HCT116 (cell line): ENCODE measurements at regions not wholly inside any gene's neighbourhood (a gene's known extent, or its start where the extent isn't known, plus 50 kb on each side); places are given as distances from the start of the nearest gene placed in this dataset.

Source experiments
- ATAC-seq: fragments of 200-7000 bp; cut with Tn5 transposase; 2 replicates; pipeline ENCODE4 v1.9.1; 2020; ENCODE audit warnings: mild to moderate bottlenecking, moderate library complexity
- BruUV-seq: library from RNA; stranded (reverse); fragments of 400-500 nt; replicated peaks from 2 replicates; lab custom pipeline; 2021; lab: Mats Ljungman, UMichigan
- CTCF ChIA-PET: fragments of 300-600 bp; sonication (Branson Sonifier 250); formaldehyde crosslinking; loops from one replicate; lab custom pipeline; 2021; ENCODE audit warnings: antibody characterized with exemption; lab: Charles Lee
- POLR2A ChIA-PET: fragments of 300-600, 350-600 bp; sonication (Branson Sonifier 250); formaldehyde crosslinking; loops from one replicate; lab custom pipeline; 2021; ENCODE audit warnings: antibody characterized with exemption; lab: Charles Lee
- RAD21 ChIA-PET, 2 experiments: fragments of 300-600 bp; sonication (Branson Sonifier 250); formaldehyde crosslinking; loops; one replicate each; lab custom pipeline; 2023; ENCODE audit warnings: low total read pairs in 2 of 2; ENCODE audit not compliant: uncharacterized antibody in 2 of 2, unreplicated experiment in 2 of 2, low non-redundant PET in 1 of 2; lab: Charles Lee
- DNase-seq: peaks from one replicate; pipeline ENCODE4 v3.0.0-alpha.2; 2010; ENCODE audit warnings: low read depth, low spot score
- H2AFZ ChIP-seq: fragments of 200-600 bp; shearing (Covaris generic), sonication (generic); 2 replicates; pipeline ENCODE4 v1.6.1; 2017; ENCODE audit warnings: low read depth, mixed run types, mixed read lengths, antibody characterized with exemption, low read length; ENCODE audit not compliant: poor library complexity, severe bottlenecking
- H3K27ac ChIP-seq: 2 replicates; pipeline ENCODE4 v1.5.1; 2012; ENCODE audit warnings: low read depth, low read length
- H3K27me3 ChIP-seq: fragments of 200-600 bp; sonication (generic); 2 replicates; pipeline ENCODE4 v1.6.1; 2016; ENCODE audit warnings: mixed run types, low read length, mixed read lengths; ENCODE audit not compliant: insufficient read depth
- H3K36me3 ChIP-seq, 2 experiments: fragments of 200-500 bp in 1 of 2; fragments of 200-600 bp in 1 of 2; sonication (Bioruptor generic) in 1 of 2; sonication (generic) in 1 of 2; 2 replicates each; pipeline versions ENCODE4 v1.5.1 to v1.6.1; 2014 to 2016; ENCODE audit warnings: low read length in 2 of 2, inconsistent platforms in 1 of 2, mixed read lengths in 1 of 2, mixed run types in 1 of 2; ENCODE audit not compliant: insufficient read depth in 2 of 2, control insufficient read depth in 1 of 2
- H3K4me1 ChIP-seq, 2 experiments: fragments of 200-600 bp in 1 of 2; sonication (generic) in 1 of 2; 2 replicates each; pipeline versions ENCODE4 v1.5.1 to v1.6.1; 2012 to 2017; ENCODE audit warnings: low read length in 2 of 2, inconsistent platforms in 1 of 2, mild to moderate bottlenecking in 1 of 2, mixed read lengths in 1 of 2, mixed run types in 1 of 2, moderate library complexity in 1 of 2; ENCODE audit not compliant: insufficient read depth in 2 of 2, control insufficient read depth in 1 of 2
- H3K4me2 ChIP-seq: fragments of 200-600 bp; sonication (generic); 2 replicates; pipeline ENCODE4 v1.6.1; 2017; ENCODE audit warnings: mixed run types, low read length, mixed read lengths
- H3K4me3 ChIP-seq, 2 experiments: fragments of 200-600 bp in 1 of 2; sonication (generic) in 1 of 2; replicated peaks in 1 of 2; 2 replicates each; pipeline ENCODE4 v1.5.1; 2011 to 2016; ENCODE audit warnings: low read length in 2 of 2, control low read depth in 1 of 2, low read depth in 1 of 2, mild to moderate bottlenecking in 1 of 2, mixed read lengths in 1 of 2, mixed run types in 1 of 2
- H3K79me2 ChIP-seq: fragments of 200-600 bp; sonication (generic); 2 replicates; pipeline ENCODE4 v1.6.1; 2017; ENCODE audit warnings: mild to moderate bottlenecking, mixed run types, low read length, moderate library complexity, mixed read lengths; ENCODE audit not compliant: insufficient read depth
- H3K9ac ChIP-seq: fragments of 200-600 bp; sonication (generic); 2 replicates; pipeline ENCODE4 v1.6.1; 2016; ENCODE audit warnings: low read length, mixed read lengths
- H3K9me2 ChIP-seq: fragments of 200-600 bp; sonication (generic), shearing (Covaris generic); 2 replicates; pipeline ENCODE4 v1.6.1; 2017; ENCODE audit warnings: mixed run types, mild to moderate bottlenecking, moderate library complexity; ENCODE audit not compliant: insufficient read depth
- H3K9me3 ChIP-seq, 2 experiments: fragments of 200-500 bp in 1 of 2; fragments of 200-600 bp in 1 of 2; sonication (Bioruptor generic) in 1 of 2; sonication (generic) in 1 of 2; 2 replicates each; pipeline ENCODE4 v1.6.1; 2014 to 2017; ENCODE audit warnings: low read length in 2 of 2, mixed read lengths in 2 of 2, inconsistent platforms in 1 of 2, low read depth in 1 of 2, mild to moderate bottlenecking in 1 of 2, mixed run types in 1 of 2, moderate library complexity in 1 of 2; ENCODE audit not compliant: control insufficient read depth in 1 of 2, insufficient read depth in 1 of 2
- H4K20me1 ChIP-seq: fragments of 200-600 bp; sonication (generic), shearing (Covaris generic); 2 replicates; pipeline ENCODE4 v1.6.1; 2017; ENCODE audit warnings: mixed run types, mild to moderate bottlenecking, moderate library complexity; ENCODE audit not compliant: insufficient read depth
- ATF3 ChIP-seq: IDR thresholded peaks from 2 replicates; pipeline ENCODE4 v1.6.1; 2012
- CBX3 ChIP-seq: IDR thresholded peaks from 2 replicates; pipeline ENCODE4 v1.6.1; 2012; ENCODE audit warnings: low read depth
- CTCF ChIP-seq, 3 experiments: fragments of 200-600 bp in 1 of 3; sonication (generic) in 1 of 3; IDR thresholded peaks in 2 of 3; conservative IDR thresholded peaks in 1 of 3; 2 replicates each; pipeline ENCODE4 v1.5.1; 2012 to 2017; ENCODE audit warnings: low read depth in 2 of 3, low read length in 2 of 3, antibody characterized with exemption in 1 of 3, borderline replicate concordance in 1 of 3, control low read depth in 1 of 3, mild to moderate bottlenecking in 1 of 3, mixed read lengths in 1 of 3, mixed run types in 1 of 3, moderate library complexity in 1 of 3; ENCODE audit not compliant: insufficient read depth in 1 of 3
- EGR1 ChIP-seq: IDR thresholded peaks from 2 replicates; pipeline ENCODE4 v1.6.1; 2012; ENCODE audit warnings: low read depth
- ELF1 ChIP-seq: IDR thresholded peaks from 2 replicates; pipeline ENCODE4 v1.6.1; 2012; ENCODE audit warnings: low read depth, borderline replicate concordance
- EZH2 ChIP-seq: fragments of 200-600 bp; sonication (generic); IDR thresholded peaks from 2 replicates; pipeline ENCODE4 v1.6.1; 2017; ENCODE audit warnings: antibody characterized with exemption, mixed run types
- EZH2phosphoT487 ChIP-seq: fragments of 200-600 bp; IDR thresholded peaks from 2 replicates; pipeline ENCODE4 v1.6.1; 2018; ENCODE audit warnings: antibody characterized with exemption, borderline replicate concordance
- FOSL1 ChIP-seq: IDR thresholded peaks from 2 replicates; pipeline ENCODE4 v1.6.1; 2012; ENCODE audit warnings: low read depth
- JUND ChIP-seq: IDR thresholded peaks from 2 replicates; pipeline ENCODE4 v1.6.1; 2012
- MAX ChIP-seq: IDR thresholded peaks from 2 replicates; pipeline ENCODE4 v1.6.1; 2012
- POLR2A ChIP-seq: IDR thresholded peaks from 2 replicates; pipeline ENCODE4 v1.7.0; 2011; ENCODE audit warnings: borderline replicate concordance; ENCODE audit not compliant: insufficient read depth, insufficient read length; ENCODE audit errors: extremely low read depth
- POLR2AphosphoS5 ChIP-seq: IDR thresholded peaks from 2 replicates; pipeline ENCODE4 v1.6.1; 2011; ENCODE audit warnings: mild to moderate bottlenecking, low read depth, low read length, moderate library complexity
- RAD21 ChIP-seq: IDR thresholded peaks from 2 replicates; pipeline ENCODE4 v1.6.1; 2012; ENCODE audit warnings: low read depth, mild to moderate bottlenecking
- REST ChIP-seq: IDR thresholded peaks from 2 replicates; pipeline ENCODE4 v1.6.1; 2012; ENCODE audit warnings: low read depth
- SRF ChIP-seq: IDR thresholded peaks from 2 replicates; pipeline ENCODE4 v1.6.1; 2012; ENCODE audit warnings: low read depth
- TCF7L2 ChIP-seq: IDR thresholded peaks from 2 replicates; pipeline ENCODE4 v1.7.0; 2011; ENCODE audit warnings: borderline replicate concordance, inconsistent platforms; ENCODE audit not compliant: insufficient read depth, insufficient read length; ENCODE audit errors: extremely low read depth
- ZBTB33 ChIP-seq: IDR thresholded peaks from 2 replicates; pipeline ENCODE4 v1.6.1; 2011; ENCODE audit warnings: mild to moderate bottlenecking, low read length, moderate library complexity; ENCODE audit not compliant: insufficient replicate concordance; ENCODE audit errors: extremely low read depth
- ZNF274 ChIP-seq: fragments of 200-500 bp; sonication (Bioruptor generic); IDR thresholded peaks from 2 replicates; pipeline ENCODE4 v1.6.1; 2014; ENCODE audit warnings: mild to moderate bottlenecking, low read depth, low read length, inconsistent platforms
- intact Hi-C: fragments of 100-400 bp; cut with micrococcal nuclease; formaldehyde crosslinking; loops from 2 replicates; pipeline ENCODE4 v1.10.0; 2022

- no peak for ATAC-seq
- intact Hi-C loops, result no loop called here
- no peak for TF ChIP-seq ZBTB33
- TF ChIP-seq RAD21, result no peak
- no peak for TF ChIP-seq REST
- no peak for TF ChIP-seq EZH2phosphoT487
- TF ChIP-seq FOSL1, result no peak
- no peak for TF ChIP-seq JUND
- TF ChIP-seq MAX, result no peak
- no peak for TF ChIP-seq POLR2A
- no peak for TF ChIP-seq EZH2
- TF ChIP-seq ELF1, result no peak
- TF ChIP-seq POLR2AphosphoS5, result no peak
- TF ChIP-seq SRF, result no peak
- TF ChIP-seq EGR1, result no peak
- no peak for TF ChIP-seq CTCF (IDR thresholded peaks at IDR 0.05 in 2 of 3, conservative IDR thresholded peaks at IDR 0.05 in 1 of 3; ENCODE audit: borderline replicate concordance in 1 of 3, insufficient read depth in 1 of 3, low read depth in 2 of 3, low read length in 2 of 3)
- no peak for TF ChIP-seq ZNF274
- no peak for TF ChIP-seq CBX3
- no peak for TF ChIP-seq ATF3
- no peak for TF ChIP-seq TCF7L2
- TF ChIP-seq, all 23 proteins: peak for 0
- no TSS peak for BruUV-seq
- H3K36me3 ChIP-seq, result no peaks in the 10 kb centered on the region
- H3K4me2 ChIP-seq, result no peak overlapping the region
- no peak for DNase-seq
- ChIA-PET POLR2A (no interaction called here), RAD21 (no interaction called here), CTCF (no interaction called here)
- H4K20me1 ChIP-seq, result no peaks in the 10 kb centered on the region
- no peak overlapping the region for H3K27ac ChIP-seq
- no peak overlapping the region for H3K9ac ChIP-seq
- H3K4me3 ChIP-seq, result no peak overlapping the region
- no peaks in the 10 kb centered on the region for H3K79me2 ChIP-seq
- H3K9me2 ChIP-seq, result no peaks in the 10 kb centered on the region
- no peaks in the 10 kb centered on the region for H3K27me3 ChIP-seq
- H3K4me1 ChIP-seq, result no peaks in the 10 kb centered on the region
- no peak overlapping the region for H2AFZ ChIP-seq
- peaks cover 10 to 42% of the 10 kb centered on the region in 2 experiments; a peak in 2 of 4 replicates for H3K9me3 ChIP-seq
Observed at GRCh38 chr15:47918877-47919276, 201.6 kb downstream of the SEMA6D start.
